H1 (cell line): ENCODE measurements at regions not wholly inside any gene's neighbourhood (a gene's known extent, or its start where the extent isn't known, plus 50 kb on each side); places are given as distances from the start of the nearest gene placed in this dataset.

Source experiments
- CTCF ChIP-seq, 3 experiments: IDR thresholded peaks; 1 replicate in 2 of 3; 2 replicates in 1 of 3; pipeline versions ENCODE4 v1.5.1 to v1.6.1; 2011; ENCODE audit warnings: low read length in 3 of 3, mild to moderate bottlenecking in 3 of 3, inconsistent platforms in 2 of 3, low read depth in 1 of 3, moderate library complexity in 1 of 3; ENCODE audit not compliant: insufficient read depth in 1 of 3; ENCODE audit errors: control extremely low read depth in 1 of 3
- FOSL1 ChIP-seq: IDR thresholded peaks from 2 replicates; pipeline ENCODE4 v1.6.1; 2011; ENCODE audit warnings: mild to moderate bottlenecking, low read depth, low read length, moderate library complexity; ENCODE audit not compliant: insufficient read depth
- KDM1A ChIP-seq: fragments of 200-600, 300-600 bp; sonication (generic); IDR thresholded peaks from 2 replicates; pipeline ENCODE4 v1.7.1; 2016; ENCODE audit warnings: mild to moderate bottlenecking, low read length, borderline replicate concordance
- USF2 ChIP-seq: IDR thresholded peaks from 2 replicates; pipeline ENCODE4 v1.6.1; 2011; ENCODE audit warnings: low read length, improper control_type of control experiment
- YY1 ChIP-seq: IDR thresholded peaks from 2 replicates; pipeline ENCODE4 v1.6.1; 2011; ENCODE audit warnings: low read depth, mild to moderate bottlenecking, low read length

GRCh38 chr12:98172304-98172703 lies 343.1 kb upstream of the TMPO start:
- TF ChIP-seq FOSL1 (no peak), CTCF (IDR thresholded peaks at IDR 0.05; ENCODE audit: control extremely low read depth in 1 of 3, insufficient read depth in 1 of 3, low read depth in 1 of 3, low read length in 3 of 3) (no peak), KDM1A (no peak), USF2 (no peak), YY1 (no peak)
